NT2/D1 (cell line): ENCODE measurements at regions not wholly inside any gene's neighbourhood (a gene's known extent, or its start where the extent isn't known, plus 50 kb on each side); places are given as distances from the start of the nearest gene placed in this dataset.

Source experiments
- DNase-seq: peaks from one replicate; pipeline ENCODE4 v3.0.0-alpha.2; 2011; ENCODE audit warnings: low read depth, low spot score
- H3K27me3 ChIP-seq: 2 replicates; pipeline ENCODE4 v1.6.0; 2011; ENCODE audit warnings: mild to moderate bottlenecking; ENCODE audit not compliant: insufficient read length, insufficient read depth
- H3K36me3 ChIP-seq: 2 replicates; pipeline ENCODE4 v1.6.1; 2011; ENCODE audit warnings: mild to moderate bottlenecking, low read length, mixed read lengths; ENCODE audit not compliant: insufficient read depth, insufficient read length
- H3K4me1 ChIP-seq: 2 replicates; pipeline ENCODE4 v1.5.1; 2011; ENCODE audit not compliant: insufficient read depth, insufficient read length
- H3K4me3 ChIP-seq: 2 replicates; pipeline ENCODE4 v1.5.1; 2011; ENCODE audit warnings: low read depth; ENCODE audit not compliant: insufficient read length
- H3K9ac ChIP-seq: 2 replicates; pipeline ENCODE4 v1.6.0; 2011; ENCODE audit warnings: low read depth; ENCODE audit not compliant: insufficient read length
- H3K9me3 ChIP-seq: 2 replicates; pipeline ENCODE4 v1.5.1; 2011; ENCODE audit warnings: mild to moderate bottlenecking, low read length; ENCODE audit not compliant: insufficient read depth
- SUZ12 ChIP-seq: IDR thresholded peaks from 2 replicates; pipeline ENCODE4 v1.6.1; 2011; ENCODE audit not compliant: insufficient read length, insufficient read depth; ENCODE audit errors: extremely low read depth
- YY1 ChIP-seq: IDR thresholded peaks from 2 replicates; pipeline ENCODE4 v1.6.1; 2011; ENCODE audit not compliant: insufficient read length, insufficient read depth
- ZNF274 ChIP-seq: IDR thresholded peaks from 2 replicates; pipeline ENCODE4 v1.6.1; 2011; ENCODE audit warnings: mild to moderate bottlenecking, low read depth, low read length

- H3K9ac ChIP-seq: no peak overlapping the region
- no peak for TF ChIP-seq SUZ12
- TF ChIP-seq YY1: no peak
- no peak for TF ChIP-seq ZNF274
- peak; percentile 94 for DNase-seq
- no peaks in the 10 kb centered on the region for H3K36me3 ChIP-seq
- H3K4me3 ChIP-seq: no peak overlapping the region
- no peaks in the 10 kb centered on the region for H3K4me1 ChIP-seq
- H3K9me3 ChIP-seq: no peaks in the 10 kb centered on the region
- H3K27me3 ChIP-seq: no peaks in the 10 kb centered on the region
These were observed 253.7 kb downstream of the GRIN2B start for GRCh38 chr12:13727707-13728195.

GRCh38 chr12:13725049-13725448 lies 256.4 kb downstream of the GRIN2B start:
- Histone ChIP-seq H3K27me3 (no peaks in the 10 kb centered on the region), H3K4me3 (no peak overlapping the region), H3K4me1 (no peaks in the 10 kb centered on the region), H3K9me3 (no peaks in the 10 kb centered on the region), H3K9ac (no peak overlapping the region), H3K36me3 (no peaks in the 10 kb centered on the region)
- no peak for DNase-seq
- TF ChIP-seq ZNF274: no peak
- TF ChIP-seq SUZ12: no peak
- no peak for TF ChIP-seq YY1

- H3K9ac ChIP-seq: no peak overlapping the region
- TF ChIP-seq ZNF274 (no peak), SUZ12 (no peak), YY1 (no peak)
These were observed 257.3 kb downstream of the GRIN2B start for GRCh38 chr12:13724136-13724535.

GRCh38 chr12:13719986-13720385 lies 261.4 kb downstream of the GRIN2B start:
- Histone ChIP-seq H3K4me1 (no peaks in the 10 kb centered on the region), H3K27me3 (no peaks in the 10 kb centered on the region), H3K4me3 (no peak overlapping the region), H3K9ac (no peak overlapping the region), H3K36me3 (no peaks in the 10 kb centered on the region), H3K9me3 (no peaks in the 10 kb centered on the region)
- no peak for DNase-seq
- TF ChIP-seq SUZ12 (no peak), YY1 (no peak), ZNF274 (no peak)

More at GRCh38 chr12:13724136-13724535, 257.3 kb downstream of the GRIN2B start:
- H3K4me1 ChIP-seq: no peaks in the 10 kb centered on the region
- H3K4me3 ChIP-seq: no peak overlapping the region
- DNase-seq: no peak
- H3K36me3 ChIP-seq: no peaks in the 10 kb centered on the region
- no peaks in the 10 kb centered on the region for H3K27me3 ChIP-seq
- H3K9me3 ChIP-seq: no peaks in the 10 kb centered on the region

- no peaks in the 10 kb centered on the region for H3K36me3 ChIP-seq
- H3K9ac ChIP-seq: no peak overlapping the region
- no peaks in the 10 kb centered on the region for H3K27me3 ChIP-seq
- no peak for DNase-seq
- no peaks in the 10 kb centered on the region for H3K4me1 ChIP-seq
- H3K9me3 ChIP-seq: no peaks in the 10 kb centered on the region
- no peak overlapping the region for H3K4me3 ChIP-seq
- TF ChIP-seq SUZ12 (no peak), ZNF274 (no peak), YY1 (no peak)
These were observed 263.1 kb downstream of the GRIN2B start for GRCh38 chr12:13718271-13718670.

- Histone ChIP-seq H3K9me3 (no peaks in the 10 kb centered on the region), H3K4me3 (no peak overlapping the region), H3K27me3 (no peaks in the 10 kb centered on the region), H3K4me1 (no peaks in the 10 kb centered on the region), H3K9ac (no peak overlapping the region), H3K36me3 (no peaks in the 10 kb centered on the region)
- no peak for TF ChIP-seq ZNF274
- TF ChIP-seq YY1: no peak
- no peak for TF ChIP-seq SUZ12
- no peak for DNase-seq
These were observed 265.3 kb downstream of the GRIN2B start for GRCh38 chr12:13716119-13716518.

GRCh38 chr12:13713556-13714410 lies 267.6 kb downstream of the GRIN2B start:
- no peak overlapping the region for H3K9ac ChIP-seq
- no peaks in the 10 kb centered on the region for H3K4me1 ChIP-seq
- H3K4me3 ChIP-seq: no peak overlapping the region
- H3K27me3 ChIP-seq: no peaks in the 10 kb centered on the region
- TF ChIP-seq SUZ12 (no peak), YY1 (no peak), ZNF274 (no peak)
- no peak for DNase-seq
- H3K9me3 ChIP-seq: no peaks in the 10 kb centered on the region
- no peaks in the 10 kb centered on the region for H3K36me3 ChIP-seq
